Nephron (organoid): ENCODE measurements at regions not wholly inside any gene's neighbourhood (a gene's known extent, or its start where the extent isn't known, plus 50 kb on each side); places are given as distances from the start of the nearest gene placed in this dataset.

Experiments
- H3K27ac Mint-ChIP-seq, 3 experiments: 2 replicates each; pipeline ENCODE4 v1.8.0; 2020; ENCODE audit warnings: mixed read lengths in 3 of 3, mild to moderate bottlenecking in 2 of 3, moderate library complexity in 1 of 3
- H3K27me3 Mint-ChIP-seq: 2 replicates; pipeline ENCODE4 v1.8.0; 2021; ENCODE audit warnings: low read depth, mild to moderate bottlenecking, moderate library complexity, mixed read lengths
- H3K36me3 Mint-ChIP-seq: 2 replicates; pipeline ENCODE4 v1.8.0; 2020; ENCODE audit warnings: low read depth, mixed read lengths
- H3K4me1 Mint-ChIP-seq: 2 replicates; pipeline ENCODE4 v1.8.0; 2020; ENCODE audit warnings: mixed read lengths
- H3K4me3 Mint-ChIP-seq, 3 experiments: 2 replicates each; pipeline ENCODE4 v1.8.0; 2020; ENCODE audit warnings: mild to moderate bottlenecking in 3 of 3, mixed read lengths in 3 of 3, moderate library complexity in 2 of 3
- H3K9me3 Mint-ChIP-seq: 2 replicates; pipeline ENCODE4 v1.8.0; 2020; ENCODE audit warnings: mixed read lengths
- CTCF ChIP-seq, 3 experiments: fragments of 200-600 bp; sonication (generic); IDR thresholded peaks; one replicate each; pipeline ENCODE4 v1.5.0; 2021; ENCODE audit warnings: antibody characterized with exemption in 3 of 3; ENCODE audit not compliant: unreplicated experiment in 3 of 3

- Mint-ChIP-seq H3K4me3 (no peak overlapping the region), H3K36me3 (no peaks in the 10 kb centered on the region), H3K9me3 (no peaks in the 10 kb centered on the region), H3K27ac (no peak overlapping the region), H3K4me1 (no peaks in the 10 kb centered on the region), H3K27me3 (peaks cover 12% of the 10 kb centered on the region)
- TF ChIP-seq CTCF (IDR thresholded peaks at IDR 0.05; ENCODE audit: unreplicated experiment in 3 of 3) = no peak
Observed at GRCh38 chr3:139288266-139288821, 55.5 kb upstream of the MRPS22 start.

- Mint-ChIP-seq H3K27me3 (peaks cover 7% of the 10 kb centered on the region), H3K27ac (no peak overlapping the region), H3K4me3 (no peak overlapping the region), H3K36me3 (no peaks in the 10 kb centered on the region), H3K9me3 (no peaks in the 10 kb centered on the region), H3K4me1 (no peaks in the 10 kb centered on the region)
- no peak for TF ChIP-seq CTCF (IDR thresholded peaks at IDR 0.05; ENCODE audit: unreplicated experiment in 3 of 3)
Observed at GRCh38 chr3:139289860-139290524, 53.8 kb upstream of the MRPS22 start.

- no peak for TF ChIP-seq CTCF (IDR thresholded peaks at IDR 0.05; ENCODE audit: unreplicated experiment in 3 of 3)
- H3K4me3 Mint-ChIP-seq = no peak overlapping the region
- H3K27ac Mint-ChIP-seq = no peak overlapping the region
- H3K9me3 Mint-ChIP-seq = no peaks in the 10 kb centered on the region
- H3K4me1 Mint-ChIP-seq = no peaks in the 10 kb centered on the region
- H3K36me3 Mint-ChIP-seq = no peaks in the 10 kb centered on the region
- H3K27me3 Mint-ChIP-seq = peaks cover 7% of the 10 kb centered on the region
Observed at GRCh38 chr3:139291276-139292051, 52.4 kb upstream of the MRPS22 start.

- H3K9me3 Mint-ChIP-seq = no peaks in the 10 kb centered on the region
- H3K4me3 Mint-ChIP-seq = no peak overlapping the region
Observed at GRCh38 chr3:139292192-139292591, 51.6 kb upstream of the MRPS22 start.

More at GRCh38 chr3:139292192-139292591, 51.6 kb upstream of the MRPS22 start:
- H3K27ac Mint-ChIP-seq = no peak overlapping the region
- H3K36me3 Mint-ChIP-seq = no peaks in the 10 kb centered on the region
- H3K27me3 Mint-ChIP-seq = peaks cover 4% of the 10 kb centered on the region
- TF ChIP-seq CTCF (IDR thresholded peaks at IDR 0.05; ENCODE audit: unreplicated experiment in 3 of 3) = no peak
- no peaks in the 10 kb centered on the region for H3K4me1 Mint-ChIP-seq
